H1 (cell line): ENCODE measurements at regions not wholly inside any gene's neighbourhood (a gene's known extent, or its start where the extent isn't known, plus 50 kb on each side); places are given as distances from the start of the nearest gene placed in this dataset.

Source experiments
- CTCF ChIA-PET: fragments of 300-600 bp; sonication (Branson Sonifier 250); formaldehyde crosslinking; loops from one replicate; lab custom pipeline; 2021; ENCODE audit not compliant: partially characterized antibody; lab: Charles Lee
- POLR2A ChIA-PET: fragments of 300-600 bp; sonication (Branson Sonifier 250); formaldehyde crosslinking; loops from one replicate; lab custom pipeline; 2021; ENCODE audit warnings: inconsistent platforms; ENCODE audit not compliant: partially characterized antibody; lab: Charles Lee
- DNase-seq, 2 experiments: peaks; one replicate each; pipeline versions ENCODE4 v3.0.0 to v3.0.0-alpha.2; 2010 to 2022; ENCODE audit warnings: low spot score in 2 of 2, low read depth in 1 of 2, mixed read lengths in 1 of 2
- FAIRE-seq: peaks from 2 replicates; lab custom pipeline; 2011; peaks lifted over from hg19 to GRCh38; lab: Jason Lieb, UNC
- H2AFZ ChIP-seq: 2 replicates; pipeline ENCODE4 v1.8.1; 2012; ENCODE audit warnings: low read length, inconsistent platforms
- H2AK5ac ChIP-seq: 2 replicates; pipeline ENCODE4 v1.6.1; 2013; ENCODE audit warnings: low read depth, low read length
- H2BK120ac ChIP-seq: replicated peaks from 2 replicates; pipeline ENCODE3; 2013; ENCODE audit warnings: low read depth, low read length, inconsistent platforms
- H2BK12ac ChIP-seq: 2 replicates; pipeline ENCODE4 v1.6.1; 2013; ENCODE audit warnings: low read depth, low read length
- H2BK15ac ChIP-seq: 2 replicates; pipeline ENCODE4 v1.6.1; 2013; ENCODE audit warnings: low read length
- H2BK20ac ChIP-seq: 2 replicates; pipeline ENCODE4 v1.6.1; 2013; ENCODE audit warnings: low read length
- H2BK5ac ChIP-seq: 2 replicates; pipeline ENCODE4 v1.6.1; 2013; ENCODE audit warnings: low read depth, low read length
- H3K14ac ChIP-seq: 2 replicates; pipeline ENCODE4 v1.6.1; 2013; ENCODE audit warnings: inconsistent platforms; ENCODE audit not compliant: insufficient read length
- H3K18ac ChIP-seq: 2 replicates; pipeline ENCODE4 v1.6.1; 2013; ENCODE audit warnings: low read length; ENCODE audit errors: extremely low read depth
- H3K23ac ChIP-seq: 2 replicates; pipeline ENCODE4 v1.6.1; 2013; ENCODE audit warnings: inconsistent platforms; ENCODE audit not compliant: insufficient read length
- H3K23me2 ChIP-seq: 2 replicates; pipeline ENCODE4 v1.6.1; 2013; ENCODE audit warnings: low read depth, low read length
- H3K27ac ChIP-seq: 2 replicates; pipeline ENCODE4 v1.6.1; 2011; ENCODE audit warnings: low read depth, low read length, inconsistent platforms
- H3K27me3 ChIP-seq, 4 experiments: replicated peaks in 1 of 4; 1 replicate in 1 of 4; 2 replicates in 3 of 4; pipeline versions ENCODE4 v1.6.1 to v1.8.1; 2011 to 2013; ENCODE audit warnings: low read length in 3 of 4, mild to moderate bottlenecking in 3 of 4, inconsistent platforms in 2 of 4, mixed read lengths in 2 of 4, moderate library complexity in 1 of 4; ENCODE audit not compliant: control insufficient read depth in 3 of 4, insufficient read depth in 3 of 4; ENCODE audit errors: extremely low read depth in 1 of 4
- H3K36me3 ChIP-seq, 4 experiments: 2 replicates each; pipeline versions ENCODE4 v1.6.1 to v1.8.1; 2011 to 2013; ENCODE audit warnings: mild to moderate bottlenecking in 4 of 4, low read length in 3 of 4, moderate library complexity in 2 of 4, control low read depth in 1 of 4, inconsistent platforms in 1 of 4; ENCODE audit not compliant: insufficient read depth in 4 of 4, control insufficient read depth in 2 of 4
- H3K4ac ChIP-seq: replicated peaks from 2 replicates; pipeline ENCODE3; 2013; ENCODE audit warnings: low read length, low read depth, mixed read lengths, inconsistent platforms; ENCODE audit not compliant: insufficient read length
- H3K4me1 ChIP-seq, 4 experiments: replicated peaks in 1 of 4; 1 replicate in 1 of 4; 2 replicates in 3 of 4; pipeline versions ENCODE4 v1.6.1 to v1.8.1; 2011 to 2013; ENCODE audit warnings: low read length in 3 of 4, inconsistent platforms in 2 of 4, mixed read lengths in 1 of 4; ENCODE audit not compliant: insufficient read depth in 4 of 4, control insufficient read depth in 3 of 4
- H3K4me2 ChIP-seq, 2 experiments: 2 replicates each; pipeline versions ENCODE4 v1.6.1 to v1.8.1; 2011 to 2013; ENCODE audit warnings: low read depth in 2 of 2, low read length in 2 of 2, control low read depth in 1 of 2, inconsistent platforms in 1 of 2, mild to moderate bottlenecking in 1 of 2; ENCODE audit not compliant: insufficient read depth in 1 of 2
- H3K4me3 ChIP-seq, 4 experiments: fragments of 200-600, 300-600 bp in 1 of 4; sonication (generic), shearing (Covaris generic), sonication (Bioruptor Twin) in 1 of 4; 2 replicates each; pipeline versions ENCODE4 v1.5.1 to v1.8.1; 2011 to 2016; ENCODE audit warnings: low read length in 4 of 4, low read depth in 3 of 4, control low read depth in 2 of 4, inconsistent platforms in 2 of 4, mild to moderate bottlenecking in 2 of 4, mixed read lengths in 1 of 4, moderate library complexity in 1 of 4; ENCODE audit not compliant: insufficient read depth in 2 of 4; ENCODE audit errors: extremely low read depth in 1 of 4
- H3K56ac ChIP-seq: replicated peaks from 2 replicates; pipeline ENCODE3; 2013; ENCODE audit warnings: low read depth, mild to moderate bottlenecking, mixed read lengths, low read length, inconsistent platforms; ENCODE audit not compliant: insufficient read length
- H3K79me1 ChIP-seq: 2 replicates; pipeline ENCODE4 v1.6.1; 2013; ENCODE audit warnings: low read depth, low read length, control low read depth
- H3K79me2 ChIP-seq, 2 experiments: 2 replicates each; pipeline versions ENCODE4 v1.6.1 to v1.8.1; 2012 to 2013; ENCODE audit warnings: low read length in 2 of 2, mild to moderate bottlenecking in 2 of 2, inconsistent platforms in 1 of 2; ENCODE audit not compliant: insufficient read depth in 2 of 2, control insufficient read depth in 1 of 2
- H3K9ac ChIP-seq, 4 experiments: replicated peaks in 1 of 4; 1 replicate in 1 of 4; 2 replicates in 3 of 4; pipeline versions ENCODE4 v1.6.1 to v1.8.1; 2011 to 2013; ENCODE audit warnings: low read depth in 3 of 4, low read length in 3 of 4, control low read depth in 2 of 4, mild to moderate bottlenecking in 2 of 4, moderate library complexity in 2 of 4, inconsistent platforms in 1 of 4; ENCODE audit errors: extremely low read depth in 1 of 4
- H3K9me3 ChIP-seq, 2 experiments: 2 replicates each; pipeline versions ENCODE4 v1.6.1 to v1.8.1; 2012 to 2013; ENCODE audit warnings: mild to moderate bottlenecking in 2 of 2, moderate library complexity in 2 of 2, control low read depth in 1 of 2, inconsistent platforms in 1 of 2, low read depth in 1 of 2, low read length in 1 of 2, mixed read lengths in 1 of 2; ENCODE audit not compliant: insufficient read depth in 2 of 2
- H4K20me1 ChIP-seq, 2 experiments: replicated peaks in 1 of 2; 2 replicates each; pipeline versions ENCODE3 to v1.8.1; 2011 to 2013; ENCODE audit warnings: inconsistent platforms in 2 of 2, low read length in 2 of 2, mild to moderate bottlenecking in 1 of 2; ENCODE audit not compliant: insufficient read depth in 2 of 2, control insufficient read depth in 1 of 2
- H4K5ac ChIP-seq: 2 replicates; pipeline ENCODE4 v1.6.1; 2013; ENCODE audit warnings: low read length, low read depth, mixed read lengths, inconsistent platforms; ENCODE audit not compliant: insufficient read length
- H4K8ac ChIP-seq: 2 replicates; pipeline ENCODE4 v1.8.0; 2013; ENCODE audit warnings: mild to moderate bottlenecking, moderate library complexity, low read length, inconsistent platforms; ENCODE audit not compliant: insufficient read depth; ENCODE audit errors: extremely low read depth
- H4K91ac ChIP-seq: replicated peaks from 2 replicates; pipeline ENCODE3; 2013; ENCODE audit warnings: low read length, mixed read lengths, inconsistent platforms; ENCODE audit not compliant: insufficient read length
- CBX5 ChIP-seq: fragments of 300-800, 300-1000 bp; sonication (generic); IDR thresholded peaks from 2 replicates; pipeline ENCODE4 v1.7.1; 2016; ENCODE audit warnings: antibody characterized with exemption, low read length, low read depth
- CBX8 ChIP-seq: fragments of 300-800, 300-1000 bp; sonication (generic); IDR thresholded peaks from 2 replicates; pipeline ENCODE4 v1.7.1; 2016; ENCODE audit warnings: low read depth, low read length, borderline replicate concordance
- CTBP2 ChIP-seq: IDR thresholded peaks from 2 replicates; pipeline ENCODE4 v1.7.0; 2011; ENCODE audit warnings: borderline replicate concordance, mild to moderate bottlenecking, moderate library complexity, mixed read lengths, low read length; ENCODE audit not compliant: insufficient read depth, insufficient read length
- CTCF ChIP-seq, 3 experiments: IDR thresholded peaks; 1 replicate in 2 of 3; 2 replicates in 1 of 3; pipeline versions ENCODE4 v1.5.1 to v1.6.1; 2011; ENCODE audit warnings: low read length in 3 of 3, mild to moderate bottlenecking in 3 of 3, inconsistent platforms in 2 of 3, low read depth in 1 of 3, moderate library complexity in 1 of 3; ENCODE audit not compliant: insufficient read depth in 1 of 3; ENCODE audit errors: control extremely low read depth in 1 of 3
- HDAC2 ChIP-seq, 2 experiments: fragments of 300-600 bp in 1 of 2; sonication (generic) in 1 of 2; IDR thresholded peaks; 2 replicates each; pipeline ENCODE4 v1.6.1; 2011 to 2012; ENCODE audit warnings: low read depth in 2 of 2, low read length in 2 of 2, mild to moderate bottlenecking in 2 of 2, moderate library complexity in 2 of 2, borderline replicate concordance in 1 of 2, inconsistent platforms in 1 of 2
- HDAC6 ChIP-seq: IDR thresholded peaks from one replicate; pipeline ENCODE4 v1.7.1; 2012; ENCODE audit warnings: low read depth, mild to moderate bottlenecking, inconsistent platforms, low read length, moderate library complexity
- KDM4A ChIP-seq: IDR thresholded peaks from one replicate; pipeline ENCODE4 v1.7.1; 2012; ENCODE audit warnings: low read depth, mild to moderate bottlenecking, moderate library complexity, low read length, inconsistent platforms; ENCODE audit not compliant: severe bottlenecking
- MAFK ChIP-seq: IDR thresholded peaks from 2 replicates; pipeline ENCODE4 v1.6.1; 2012; ENCODE audit warnings: low read depth, mild to moderate bottlenecking, improper control_type of control experiment, low read length
- PHF8 ChIP-seq: fragments of 200-600 bp; sonication (generic); conservative IDR thresholded peaks from 2 replicates; pipeline ENCODE4 v1.7.1; 2012; ENCODE audit warnings: low read depth, mild to moderate bottlenecking, inconsistent platforms, low read length, moderate library complexity
- SP1 ChIP-seq: IDR thresholded peaks from 2 replicates; pipeline ENCODE4 v1.6.1; 2011; ENCODE audit warnings: low read depth, low read length
- SRF ChIP-seq: IDR thresholded peaks from 2 replicates; pipeline ENCODE4 v1.6.1; 2011; ENCODE audit warnings: mild to moderate bottlenecking, low read depth, low read length, moderate library complexity
- TEAD4 ChIP-seq: IDR thresholded peaks from 2 replicates; pipeline ENCODE4 v1.6.1; 2012; ENCODE audit warnings: low read depth, low read length, inconsistent platforms, mixed read lengths

GRCh38 chr10:85100495-85100894 lies 772.1 kb downstream of the CCSER2 start:
- no peak overlapping the region for H3K4ac ChIP-seq
- no peaks in the 10 kb centered on the region for H4K20me1 ChIP-seq
- H2AFZ ChIP-seq, result no peak overlapping the region
- CTCF ChIA-PET, result interaction anchor here (1.3 kb wide), 1 partner anchor 9 kb away, joined by 4 read pairs; no protein-coding TSS in a partner anchor
- H3K4me3 ChIP-seq, result no peak overlapping the region
- H4K5ac ChIP-seq, result no peak overlapping the region
- POLR2A ChIA-PET, result no interaction called here
- H3K4me1 ChIP-seq, result peaks cover 0 to 5% (median 0%) of the 10 kb centered on the region in 4 experiments; a peak in 2 of 7 replicates
- DNase-seq, result no peak
- H2BK5ac ChIP-seq, result no peak overlapping the region
- no peaks in the 10 kb centered on the region for H3K79me2 ChIP-seq
- H3K23me2 ChIP-seq, result no peaks in the 10 kb centered on the region
- no peak overlapping the region for H3K56ac ChIP-seq
- H4K8ac ChIP-seq, result no peak overlapping the region
- no peak overlapping the region for H3K4me2 ChIP-seq
- H3K14ac ChIP-seq, result no peak overlapping the region
- H3K36me3 ChIP-seq, result no peaks in the 10 kb centered on the region
- H2BK120ac ChIP-seq, result no peak overlapping the region
- H3K18ac ChIP-seq, result no peak overlapping the region
- no peak for FAIRE-seq
- H2BK12ac ChIP-seq, result no peak overlapping the region
- no peak overlapping the region for H2BK15ac ChIP-seq
- H3K23ac ChIP-seq, result no peak overlapping the region
- no peak overlapping the region for H2AK5ac ChIP-seq
- no peaks in the 10 kb centered on the region for H3K79me1 ChIP-seq
- H3K9ac ChIP-seq, result no peak overlapping the region
- no peaks in the 10 kb centered on the region for H3K9me3 ChIP-seq
- H3K27me3 ChIP-seq, result no peaks in the 10 kb centered on the region
- H3K27ac ChIP-seq, result no peak overlapping the region
- no peak overlapping the region for H2BK20ac ChIP-seq
- H4K91ac ChIP-seq, result no peak overlapping the region
- TF ChIP-seq MAFK (no peak), CTCF (IDR thresholded peaks at IDR 0.05; ENCODE audit: control extremely low read depth in 1 of 3, insufficient read depth in 1 of 3, low read depth in 1 of 3, low read length in 3 of 3) (no peak), HDAC6 (no peak), CTBP2 (no peak), PHF8 (no peak), SRF (no peak), CBX5 (no peak), CBX8 (no peak), KDM4A (no peak), TEAD4 (no peak), SP1 (no peak), HDAC2 (IDR thresholded peaks at IDR 0.05; ENCODE audit: borderline replicate concordance in 1 of 2, low read depth in 2 of 2, low read length in 2 of 2) (no peak)
